Neuronal stem cell (in vitro differentiated cells): ENCODE measurements at regions not wholly inside any gene's neighbourhood (a gene's known extent, or its start where the extent isn't known, plus 50 kb on each side); places are given as distances from the start of the nearest gene placed in this dataset.

Source experiments
- DNase-seq: peaks from one replicate; pipeline ENCODE4 v3.0.0-alpha.2; 2013; ENCODE audit warnings: low spot score
- H2AFZ ChIP-seq: one replicate; pipeline ENCODE4 v1.6.1; 2013; ENCODE audit warnings: mild to moderate bottlenecking, low read length, inconsistent platforms
- H2AK5ac ChIP-seq: 2 replicates; pipeline ENCODE4 v1.6.1; 2013; ENCODE audit warnings: low read depth, mild to moderate bottlenecking, inconsistent platforms, low read length, moderate library complexity, mixed read lengths
- H2BK120ac ChIP-seq: 2 replicates; pipeline ENCODE4 v1.6.1; 2013; ENCODE audit warnings: low read depth, mild to moderate bottlenecking, inconsistent platforms, low read length, moderate library complexity, mixed read lengths
- H2BK12ac ChIP-seq: one replicate; pipeline ENCODE4 v1.6.1; 2013; ENCODE audit warnings: low read length, inconsistent platforms
- H2BK15ac ChIP-seq: 2 replicates; pipeline ENCODE4 v1.6.1; 2013; ENCODE audit warnings: mild to moderate bottlenecking, low read length, inconsistent platforms, mixed read lengths
- H2BK5ac ChIP-seq: one replicate; pipeline ENCODE4 v1.6.1; 2013; ENCODE audit warnings: inconsistent platforms, mild to moderate bottlenecking, low read length, moderate library complexity
- H3K14ac ChIP-seq: one replicate; pipeline ENCODE4 v1.6.1; 2013; ENCODE audit warnings: low read length, inconsistent platforms
- H3K18ac ChIP-seq: 2 replicates; pipeline ENCODE4 v1.6.1; 2013; ENCODE audit warnings: low read length, inconsistent platforms
- H3K23ac ChIP-seq: 2 replicates; pipeline ENCODE4 v1.6.1; 2013; ENCODE audit warnings: low read depth, mild to moderate bottlenecking, mixed read lengths, low read length, inconsistent platforms; ENCODE audit not compliant: poor library complexity
- H3K27ac ChIP-seq: replicated peaks from 3 replicates; pipeline ENCODE4 v1.5.1; 2013; ENCODE audit warnings: low read length, inconsistent platforms
- H3K27me3 ChIP-seq, 3 experiments: 2 replicates each; pipeline ENCODE4 v1.6.1; 2013; ENCODE audit warnings: low read length in 3 of 3, mild to moderate bottlenecking in 2 of 3, inconsistent platforms in 1 of 3, low read depth in 1 of 3, mixed read lengths in 1 of 3, moderate library complexity in 1 of 3; ENCODE audit not compliant: control insufficient read depth in 3 of 3, insufficient read depth in 3 of 3
- H3K36me3 ChIP-seq, 2 donors: replicated peaks in 1 of 2; 2 replicates each; pipeline ENCODE4 v1.6.1; 2013; ENCODE audit warnings: low read length in 2 of 2; ENCODE audit not compliant: control insufficient read depth in 2 of 2, insufficient read depth in 2 of 2
- H3K4ac ChIP-seq: 2 replicates; pipeline ENCODE4 v1.6.1; 2013; ENCODE audit warnings: inconsistent platforms, mild to moderate bottlenecking, low read length, moderate library complexity
- H3K4me1 ChIP-seq, 2 donors: 1 replicate in 1 of 2; 2 replicates in 1 of 2; pipeline ENCODE4 v1.6.1; 2013; ENCODE audit warnings: low read length in 2 of 2, low read depth in 1 of 2; ENCODE audit not compliant: control insufficient read depth in 2 of 2, insufficient read depth in 1 of 2
- H3K4me2 ChIP-seq: one replicate; pipeline ENCODE4 v1.6.1; 2013; ENCODE audit warnings: mild to moderate bottlenecking, low read length, inconsistent platforms; ENCODE audit not compliant: insufficient read depth, poor library complexity, severe bottlenecking
- H3K4me3 ChIP-seq, 2 donors: 2 replicates each; pipeline ENCODE4 v1.5.1; 2013; ENCODE audit warnings: low read length in 2 of 2, mild to moderate bottlenecking in 2 of 2, inconsistent platforms in 1 of 2, moderate library complexity in 1 of 2
- H3K79me1 ChIP-seq: one replicate; pipeline ENCODE4 v1.6.1; 2013; ENCODE audit warnings: low read depth, mild to moderate bottlenecking, inconsistent platforms, low read length, moderate library complexity
- H3K9ac ChIP-seq: one replicate; pipeline ENCODE4 v1.6.1; 2013; ENCODE audit warnings: mild to moderate bottlenecking, low read depth, low read length, inconsistent platforms; ENCODE audit not compliant: poor library complexity
- H3K9me3 ChIP-seq, 2 donors: replicated peaks in 1 of 2; 2 replicates each; pipeline versions ENCODE3 to v1.6.1; 2013; ENCODE audit warnings: low read length in 2 of 2, mild to moderate bottlenecking in 2 of 2, inconsistent platforms in 1 of 2, low read depth in 1 of 2, mixed read lengths in 1 of 2, moderate library complexity in 1 of 2; ENCODE audit not compliant: control insufficient read depth in 2 of 2, insufficient read depth in 1 of 2
- H4K8ac ChIP-seq: one replicate; pipeline ENCODE4 v1.6.1; 2013; ENCODE audit warnings: low read depth, mild to moderate bottlenecking, inconsistent platforms, low read length, moderate library complexity
- H4K91ac ChIP-seq: one replicate; pipeline ENCODE4 v1.6.1; 2013; ENCODE audit warnings: low read length, low read depth, mild to moderate bottlenecking, inconsistent platforms; ENCODE audit not compliant: poor library complexity
- WGBS, 2 donors: extraction: QIAGEN DNeasy Blood & Tissue Kit; methylation state at CpG; one replicate each; pipeline ENCODE4 v1.1.7; 2013; ENCODE audit warnings: missing lambda C conversion rate in 2 of 2, mixed read lengths in 1 of 2; ENCODE audit not compliant: insufficient read length in 2 of 2, insufficient replicate concordance in 1 of 2; ENCODE audit errors: extremely low coverage in 2 of 2; 5-methylcytosine and 5-hydroxymethylcytosine counted together

- Histone ChIP-seq H3K27ac (no peak overlapping the region), H3K4ac (no peak overlapping the region)
- no CpG with 5 or more reads among the region's 8 CpGs for WGBS, 2 donors
Observed at GRCh38 chr13:55410398-55411330, 1730.1 kb upstream of the PRR20A start.

GRCh38 chr13:55418095-55418494 lies 1722.6 kb upstream of the PRR20A start:
- Histone ChIP-seq H3K27ac (no peak overlapping the region), H3K4me2 (no peak overlapping the region), H3K9ac (no peak overlapping the region), H2BK5ac (no peak overlapping the region), H2AFZ (no peak overlapping the region), H4K91ac (no peak overlapping the region), H2BK15ac (no peak overlapping the region), H3K9me3 (no peaks in the 10 kb centered on the region), H2BK120ac (no peak overlapping the region), H3K18ac (no peak overlapping the region), H2AK5ac (no peak overlapping the region), H3K36me3 (no peaks in the 10 kb centered on the region), H3K4me1 (peaks cover 0 to 4% of the 10 kb centered on the region in 2 donors), H3K14ac (no peak overlapping the region), H2BK12ac (no peak overlapping the region), H3K4me3 (no peak overlapping the region), H4K8ac (no peak overlapping the region), H3K23ac (no peak overlapping the region), H3K79me1 (no peaks in the 10 kb centered on the region), H3K4ac (no peak overlapping the region), H3K27me3 (no peaks in the 10 kb centered on the region)
- no CpG with 5 or more reads among the region's 2 CpGs for WGBS, 2 donors
- DNase-seq: no peak

More at GRCh38 chr13:55410398-55411330, 1730.1 kb upstream of the PRR20A start:
- H3K79me1 ChIP-seq: no peaks in the 10 kb centered on the region
- H3K4me2 ChIP-seq: no peak overlapping the region
- peak overlapping the region; percentile 59 for H3K18ac ChIP-seq
- H4K8ac ChIP-seq: no peak overlapping the region
- peak overlapping the region; percentile 61 for H2AK5ac ChIP-seq
- H3K4me3 ChIP-seq: no peak overlapping the region
- peaks cover 2 to 4% of the 10 kb centered on the region in 2 donors for H3K4me1 ChIP-seq
- peak overlapping the region; percentile 13 for H2BK5ac ChIP-seq
- H2BK120ac ChIP-seq: no peak overlapping the region
- H3K9me3 ChIP-seq: no peaks in the 10 kb centered on the region
- no peak overlapping the region for H3K9ac ChIP-seq
- no peak overlapping the region for H3K14ac ChIP-seq
- no peaks in the 10 kb centered on the region for H3K27me3 ChIP-seq
- no peak overlapping the region for H3K23ac ChIP-seq
- no peak overlapping the region for H4K91ac ChIP-seq
- H3K36me3 ChIP-seq: no peaks in the 10 kb centered on the region
- no peak overlapping the region for H2BK15ac ChIP-seq
- DNase-seq: no peak
- no peak overlapping the region for H2BK12ac ChIP-seq
- peak overlapping the region; percentile 68 for H2AFZ ChIP-seq

- H3K23ac ChIP-seq: no peak overlapping the region
- H3K27ac ChIP-seq: no peak overlapping the region
- H3K9ac ChIP-seq: no peak overlapping the region
- H3K18ac ChIP-seq: no peak overlapping the region
- DNase-seq: no peak
- no peak overlapping the region for H3K4me3 ChIP-seq
- no peak overlapping the region for H4K8ac ChIP-seq
- no peak overlapping the region for H2BK15ac ChIP-seq
- no CpG with 5 or more reads among the region's 4 CpGs for WGBS, 2 donors
- H4K91ac ChIP-seq: no peak overlapping the region
- H2BK5ac ChIP-seq: no peak overlapping the region
- H2BK120ac ChIP-seq: no peak overlapping the region
- H2AFZ ChIP-seq: no peak overlapping the region
- H3K79me1 ChIP-seq: no peaks in the 10 kb centered on the region
- H2BK12ac ChIP-seq: no peak overlapping the region
- H3K36me3 ChIP-seq: no peaks in the 10 kb centered on the region
- no peak overlapping the region for H2AK5ac ChIP-seq
- peaks cover 0 to 8% of the 10 kb centered on the region in 2 donors for H3K9me3 ChIP-seq
- no peaks in the 10 kb centered on the region for H3K27me3 ChIP-seq
- H3K4me1 ChIP-seq: peaks cover 2 to 7% of the 10 kb centered on the region in 2 donors
- H3K4me2 ChIP-seq: no peak overlapping the region
- H3K14ac ChIP-seq: no peak overlapping the region
- H3K4ac ChIP-seq: no peak overlapping the region
Observed at GRCh38 chr13:55432814-55433213, 1707.9 kb upstream of the PRR20A start.

- H3K4me3 ChIP-seq: no peak overlapping the region
- no CpG with 5 or more reads among the region's 1 CpG for WGBS, 2 donors
- no peak overlapping the region for H4K91ac ChIP-seq
- H4K8ac ChIP-seq: no peak overlapping the region
- H2AFZ ChIP-seq: no peak overlapping the region
- no peak overlapping the region for H3K9ac ChIP-seq
- peaks cover 3 to 8% of the 10 kb centered on the region in 2 donors for H3K4me1 ChIP-seq
- peaks cover 0 to 8% of the 10 kb centered on the region in 2 donors for H3K9me3 ChIP-seq
- H3K4ac ChIP-seq: no peak overlapping the region
- no peaks in the 10 kb centered on the region for H3K79me1 ChIP-seq
- no peak overlapping the region for H2BK5ac ChIP-seq
- no peak overlapping the region for H3K23ac ChIP-seq
- H2AK5ac ChIP-seq: no peak overlapping the region
- H3K27ac ChIP-seq: no peak overlapping the region
- no peaks in the 10 kb centered on the region for H3K27me3 ChIP-seq
- peak overlapping the region; percentile 11 for H3K4me2 ChIP-seq
- H3K14ac ChIP-seq: no peak overlapping the region
- no peak overlapping the region for H3K18ac ChIP-seq
- H2BK12ac ChIP-seq: no peak overlapping the region
- DNase-seq: peak; percentile 35
- no peak overlapping the region for H2BK15ac ChIP-seq
- no peaks in the 10 kb centered on the region for H3K36me3 ChIP-seq
- H2BK120ac ChIP-seq: no peak overlapping the region
Observed at GRCh38 chr13:55437162-55437561, 1703.6 kb upstream of the PRR20A start.
